MCF 10A (cell line): ENCODE measurements at regions not wholly inside any gene's neighbourhood (a gene's known extent, or its start where the extent isn't known, plus 50 kb on each side); places are given as distances from the start of the nearest gene placed in this dataset.
A peak's percentile ranks its signal among the peaks of the same experiment; 100 is the strongest.

Source experiments
- BruUV-seq: library from RNA; stranded (reverse); fragments of 400-500 nt; replicated peaks from 2 replicates; lab custom pipeline; 2021; lab: Mats Ljungman, UMichigan
- CTCF ChIA-PET: fragments of 300-600 bp; sonication (Branson Sonifier 250); formaldehyde crosslinking; extraction: SDS; loops from one replicate; lab custom pipeline; 2021; ENCODE audit warnings: antibody characterized with exemption, inconsistent platforms; lab: Yijun Ruan, JAX
- POLR2A ChIA-PET: fragments of 300-600, 350-650 bp; sonication (Branson Sonifier 250); formaldehyde crosslinking; extraction: SDS; loops from one replicate; lab custom pipeline; 2020; ENCODE audit warnings: antibody characterized with exemption, inconsistent platforms; lab: Yijun Ruan, JAX
- DNase-seq: peaks from one replicate; pipeline ENCODE4 v3.0.0-alpha.2; 2018; ENCODE audit not compliant: unreplicated experiment
- H3K27ac Mint-ChIP-seq: one replicate; pipeline ENCODE4 v1.8.0; 2022; ENCODE audit warnings: mild to moderate bottlenecking, low read depth, mixed read lengths; ENCODE audit not compliant: unreplicated experiment
- H3K27me3 Mint-ChIP-seq: one replicate; pipeline ENCODE4 v1.8.0; 2022; ENCODE audit warnings: mixed read lengths; ENCODE audit not compliant: insufficient read depth, unreplicated experiment
- H3K36me3 Mint-ChIP-seq: one replicate; pipeline ENCODE4 v1.8.0; 2022; ENCODE audit warnings: mild to moderate bottlenecking, moderate library complexity, mixed read lengths; ENCODE audit not compliant: insufficient read depth, unreplicated experiment
- H3K4me1 Mint-ChIP-seq: one replicate; pipeline ENCODE4 v1.8.0; 2022; ENCODE audit warnings: mixed read lengths; ENCODE audit not compliant: insufficient read depth, unreplicated experiment
- H3K4me3 Mint-ChIP-seq: one replicate; pipeline ENCODE4 v1.8.0; 2022; ENCODE audit warnings: mild to moderate bottlenecking, moderate library complexity, mixed read lengths; ENCODE audit not compliant: unreplicated experiment
- H3K9me3 Mint-ChIP-seq: one replicate; pipeline ENCODE4 v1.8.0; 2022; ENCODE audit warnings: mixed read lengths; ENCODE audit not compliant: unreplicated experiment
- intact Hi-C: fragments of 100-400 bp; cut with micrococcal nuclease; formaldehyde crosslinking; loops from 2 replicates; pipeline ENCODE4 v1.14.1; 2022
- TF ChIP-seq, protein P1 (sequence below): fragments of 200-600 bp; IDR thresholded peaks from one replicate; pipeline ENCODE4 v1.8.0; 2022; ENCODE audit warnings: antibody characterized with exemption, mild to moderate bottlenecking; ENCODE audit not compliant: unreplicated experiment

DNA sequence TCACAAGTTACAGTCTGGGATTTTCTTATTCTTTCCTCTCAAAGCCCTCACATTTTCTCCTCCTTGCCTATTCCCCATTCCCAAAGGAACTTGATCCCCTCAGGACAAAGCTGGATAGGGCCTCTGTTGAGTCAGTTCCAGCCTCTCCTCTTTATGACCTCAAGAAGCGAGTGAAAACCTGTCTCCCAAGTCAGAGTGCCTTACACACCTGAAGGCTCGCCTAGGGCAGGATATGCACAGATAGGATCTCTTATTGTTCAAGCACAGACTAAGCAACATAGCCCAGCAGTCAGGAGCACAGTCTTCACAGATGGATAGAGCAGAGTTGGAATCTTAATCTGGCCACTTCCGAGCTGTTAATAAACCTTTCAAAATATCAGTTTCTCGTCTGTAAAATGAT, 60.8 kb upstream of the PRRC2C start:
- H3K36me3 Mint-ChIP-seq: no peaks in the 10 kb centered on the region
- no peak overlapping the region for H3K4me3 Mint-ChIP-seq
- peak; percentile 33 for DNase-seq
- BruUV-seq: no TSS peak
- intact Hi-C loops: no loop called here
- H3K4me1 Mint-ChIP-seq: peaks cover 17% of the 10 kb centered on the region
- POLR2A ChIA-PET: interaction anchor here (1.0 to 1.9 kb wide), 3 partner anchors 14 to 62 kb away, joined by 3 to 5 read pairs (median 3); no protein-coding TSS in a partner anchor
- H3K27ac Mint-ChIP-seq: no peak overlapping the region
- no peaks in the 10 kb centered on the region for H3K9me3 Mint-ChIP-seq
- TF ChIP-seq, protein P1, sequence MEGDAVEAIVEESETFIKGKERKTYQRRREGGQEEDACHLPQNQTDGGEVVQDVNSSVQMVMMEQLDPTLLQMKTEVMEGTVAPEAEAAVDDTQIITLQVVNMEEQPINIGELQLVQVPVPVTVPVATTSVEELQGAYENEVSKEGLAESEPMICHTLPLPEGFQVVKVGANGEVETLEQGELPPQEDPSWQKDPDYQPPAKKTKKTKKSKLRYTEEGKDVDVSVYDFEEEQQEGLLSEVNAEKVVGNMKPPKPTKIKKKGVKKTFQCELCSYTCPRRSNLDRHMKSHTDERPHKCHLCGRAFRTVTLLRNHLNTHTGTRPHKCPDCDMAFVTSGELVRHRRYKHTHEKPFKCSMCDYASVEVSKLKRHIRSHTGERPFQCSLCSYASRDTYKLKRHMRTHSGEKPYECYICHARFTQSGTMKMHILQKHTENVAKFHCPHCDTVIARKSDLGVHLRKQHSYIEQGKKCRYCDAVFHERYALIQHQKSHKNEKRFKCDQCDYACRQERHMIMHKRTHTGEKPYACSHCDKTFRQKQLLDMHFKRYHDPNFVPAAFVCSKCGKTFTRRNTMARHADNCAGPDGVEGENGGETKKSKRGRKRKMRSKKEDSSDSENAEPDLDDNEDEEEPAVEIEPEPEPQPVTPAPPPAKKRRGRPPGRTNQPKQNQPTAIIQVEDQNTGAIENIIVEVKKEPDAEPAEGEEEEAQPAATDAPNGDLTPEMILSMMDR: no peak
- CTCF ChIA-PET: interaction anchor here (0.6 to 1.6 kb wide), 4 partner anchors 13 to 72 kb away, joined by 3 to 9 read pairs (median 4); no protein-coding TSS in a partner anchor
- no peaks in the 10 kb centered on the region for H3K27me3 Mint-ChIP-seq

DNA sequence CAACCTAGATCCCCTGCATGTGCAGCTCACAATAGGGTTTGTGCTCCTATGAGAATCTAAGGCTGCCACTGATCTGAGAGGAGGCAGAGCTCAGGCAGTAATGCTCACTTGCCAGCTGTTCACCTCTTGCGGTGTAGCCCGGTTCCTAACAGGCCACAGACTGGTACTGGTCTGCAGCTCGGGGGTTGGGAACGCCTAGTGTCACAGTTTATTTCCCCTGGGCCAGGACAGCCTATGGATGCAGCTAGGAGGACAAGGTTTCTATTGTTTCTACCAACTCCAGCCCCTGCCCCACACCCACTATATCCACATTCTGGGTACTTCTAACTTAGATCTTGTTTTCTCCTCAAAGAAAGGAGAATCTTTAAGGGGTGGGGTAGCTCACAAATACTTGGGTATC, 58.7 kb upstream of the PRRC2C start:
- no TSS peak for BruUV-seq
- TF ChIP-seq, protein P1: no peak
- peaks cover 5% of the 10 kb centered on the region for H3K4me1 Mint-ChIP-seq
- H3K36me3 Mint-ChIP-seq: no peaks in the 10 kb centered on the region
- ChIA-PET CTCF (interaction anchor here (0.7 to 1.5 kb wide), 4 partner anchors 10 to 60 kb away, joined by 3 to 8 read pairs (median 4); partner anchors contain the start of gene PRRC2C), POLR2A (interaction anchor here (0.6 to 1.9 kb wide), 4 partner anchors 31 to 166 kb away, joined by 3 to 4 read pairs (median 4); partner anchors contain the start of gene PRRC2C)
- H3K4me3 Mint-ChIP-seq: no peak overlapping the region
- intact Hi-C loops: no loop called here
- H3K27me3 Mint-ChIP-seq: no peaks in the 10 kb centered on the region
- H3K27ac Mint-ChIP-seq: no peak overlapping the region
- no peaks in the 10 kb centered on the region for H3K9me3 Mint-ChIP-seq
- no peak for DNase-seq

DNA sequence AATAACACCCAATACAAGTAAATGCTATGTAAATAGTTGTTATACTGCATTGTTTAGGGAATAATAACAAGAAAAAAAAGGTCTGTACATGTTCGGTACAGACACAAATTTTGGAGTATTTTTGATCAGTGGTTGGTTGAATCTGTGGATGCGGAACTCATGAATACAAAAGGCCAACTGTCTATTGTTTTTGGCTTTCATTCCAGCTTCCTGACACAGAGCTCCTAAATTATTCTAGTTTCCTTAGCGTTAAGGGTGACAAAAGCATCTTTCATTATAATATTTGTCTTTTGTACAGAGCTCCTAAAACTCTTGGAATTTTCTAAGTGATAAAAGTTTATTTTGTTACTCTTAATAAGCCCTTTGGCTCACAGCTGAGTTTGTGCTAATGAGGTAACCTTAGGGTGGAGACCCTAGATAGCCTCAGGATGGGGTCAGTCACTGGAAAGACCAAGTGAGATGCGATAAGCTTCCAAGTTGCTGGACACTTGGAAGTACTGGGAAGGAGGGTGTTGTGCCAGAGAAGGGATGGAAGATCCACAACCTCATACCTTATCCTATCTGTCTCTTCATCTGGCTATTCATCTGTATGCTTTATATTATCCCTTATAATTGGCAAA, 57.4 kb upstream of the PRRC2C start:
- no peaks in the 10 kb centered on the region for H3K27me3 Mint-ChIP-seq
- H3K4me3 Mint-ChIP-seq: no peak overlapping the region
- CTCF ChIA-PET: interaction anchor here (0.6 to 1.5 kb wide), 3 partner anchors 15 to 57 kb away, joined by 3 to 4 read pairs (median 4); partner anchors contain the start of gene PRRC2C
- TF ChIP-seq, protein P1: no peak
- DNase-seq: no peak
- H3K9me3 Mint-ChIP-seq: no peaks in the 10 kb centered on the region
- POLR2A ChIA-PET: interaction anchor here (0.9 to 1.9 kb wide), 2 partner anchors 57 to 58 kb away, joined by 3 to 4 read pairs; partner anchors contain the start of gene PRRC2C
- no peaks in the 10 kb centered on the region for H3K4me1 Mint-ChIP-seq
- no peak overlapping the region for H3K27ac Mint-ChIP-seq
- intact Hi-C loops: no loop called here
- no TSS peak for BruUV-seq
- H3K36me3 Mint-ChIP-seq: no peaks in the 10 kb centered on the region

DNA sequence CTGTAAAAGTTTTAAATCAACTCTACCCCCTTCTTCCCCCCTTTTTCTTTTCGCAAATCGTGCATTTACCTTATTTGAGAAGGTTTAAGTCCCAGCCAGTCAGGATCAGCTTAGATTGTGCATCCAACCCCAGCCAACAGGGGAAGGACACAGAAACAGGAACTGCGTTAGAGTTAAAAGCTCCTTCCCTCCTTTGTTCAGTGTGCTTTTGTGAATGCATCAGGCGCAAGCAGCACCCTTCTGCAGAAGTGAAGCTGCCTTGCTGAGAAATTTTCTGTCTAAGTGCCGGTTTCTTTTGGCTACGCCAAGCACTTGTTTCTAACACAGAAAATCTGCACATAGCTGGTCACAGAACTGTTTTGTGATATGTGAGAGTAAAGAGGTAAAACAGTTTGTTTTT, 56.2 kb upstream of the PRRC2C start:
- BruUV-seq: no TSS peak
- no peaks in the 10 kb centered on the region for H3K36me3 Mint-ChIP-seq

More for the DNA sequence above, 56.2 kb upstream of the PRRC2C start:
- Mint-ChIP-seq H3K27ac (no peak overlapping the region), H3K4me1 (peaks cover 5% of the 10 kb centered on the region), H3K4me3 (no peak overlapping the region), H3K9me3 (no peaks in the 10 kb centered on the region), H3K27me3 (no peaks in the 10 kb centered on the region)
- TF ChIP-seq, protein P1: no peak
- CTCF ChIA-PET: interaction anchor here (2.3 kb wide), 1 partner anchor 56 kb away, joined by 7 read pairs; the partner anchor contains the start of gene PRRC2C
- POLR2A ChIA-PET: no interaction called here
- intact Hi-C loops: no loop called here
- no peak for DNase-seq
